Small intestine (tissue), 7 donors: ENCODE measurements at regions not wholly inside any gene's neighbourhood (a gene's known extent, or its start where the extent isn't known, plus 50 kb on each side); places are given as distances from the start of the nearest gene placed in this dataset.

ENCODE experiments used
- DNase-seq, 2 donors: peaks; one replicate each; pipeline versions ENCODE4 v3.0.0 to v3.0.0-alpha.2; 2013
- FAIRE-seq: peaks from 2 replicates; lab custom pipeline; 2012; peaks lifted over from hg19 to GRCh38; lab: Jason Lieb, UNC
- H3K27ac ChIP-seq, 3 donors: one replicate each; pipeline ENCODE4 v1.5.1; 2013; ENCODE audit warnings: low read length in 2 of 3, mild to moderate bottlenecking in 2 of 3, control low read depth in 1 of 3, inconsistent platforms in 1 of 3, low read depth in 1 of 3, moderate library complexity in 1 of 3
- H3K27me3 ChIP-seq, 3 donors: one replicate each; pipeline ENCODE4 v1.6.1; 2013; ENCODE audit warnings: low read length in 3 of 3, inconsistent platforms in 1 of 3; ENCODE audit not compliant: control insufficient read depth in 3 of 3, insufficient read depth in 3 of 3
- H3K36me3 ChIP-seq, 3 donors: one replicate each; pipeline ENCODE4 v1.6.1; 2013; ENCODE audit warnings: low read length in 3 of 3, inconsistent platforms in 1 of 3, low read depth in 1 of 3, mild to moderate bottlenecking in 1 of 3, moderate library complexity in 1 of 3; ENCODE audit not compliant: control insufficient read depth in 3 of 3, insufficient read depth in 2 of 3
- H3K4me1 ChIP-seq, 3 donors: one replicate each; pipeline ENCODE4 v1.6.1; 2013; ENCODE audit warnings: low read length in 2 of 3, inconsistent platforms in 1 of 3, low read depth in 1 of 3, mild to moderate bottlenecking in 1 of 3, moderate library complexity in 1 of 3; ENCODE audit not compliant: control insufficient read depth in 3 of 3, insufficient read depth in 2 of 3
- H3K4me3 ChIP-seq, 3 donors: one replicate each; pipeline ENCODE4 v1.5.1; 2013; ENCODE audit warnings: low read length in 3 of 3, control low read depth in 1 of 3, inconsistent platforms in 1 of 3, low read depth in 1 of 3, mild to moderate bottlenecking in 1 of 3, moderate library complexity in 1 of 3
- H3K9me3 ChIP-seq, 2 donors: one replicate each; pipeline ENCODE4 v1.6.1; 2013; ENCODE audit warnings: low read depth in 1 of 2, low read length in 1 of 2; ENCODE audit not compliant: control insufficient read depth in 2 of 2, insufficient read depth in 1 of 2
- WGBS, 3 donors: extraction: QIAGEN DNeasy Blood & Tissue Kit; methylation state at CpG; one replicate each; pipeline ENCODE4 v1.1.7; 2013; 5-methylcytosine and 5-hydroxymethylcytosine counted together
- donor health status: healthy with polysubstance abuse.
- donor health status: control.
- donor health status: control.
- donor health status: Bipolar disorder and iron deficiency.
- donor health status: healthy.

GRCh38 chr13:85368686-85369085 lies 430.5 kb downstream of the SLITRK6 start:
- no peak for FAIRE-seq
- Histone ChIP-seq H3K27ac (no peak overlapping the region), H3K4me3 (no peak overlapping the region), H3K9me3 (peaks cover 0 to 4% of the 10 kb centered on the region in 2 donors), H3K27me3 (no peaks in the 10 kb centered on the region), H3K36me3 (no peaks in the 10 kb centered on the region), H3K4me1 (no peaks in the 10 kb centered on the region)
- no peak for DNase-seq
- WGBS, 3 donors = 78 to 92% (median 84%) methylated on average over 1 of the region's 1 CpG

- no peaks in the 10 kb centered on the region for H3K36me3 ChIP-seq
- no peak overlapping the region for H3K27ac ChIP-seq
- H3K4me1 ChIP-seq = no peaks in the 10 kb centered on the region
- no peak overlapping the region for H3K4me3 ChIP-seq
- peaks cover 0 to 6% of the 10 kb centered on the region in 2 donors for H3K9me3 ChIP-seq
- 71 to 75% (median 71%) methylated on average over 2 of the region's 2 CpGs for WGBS, 3 donors
- FAIRE-seq = no peak
- H3K27me3 ChIP-seq = no peaks in the 10 kb centered on the region
- no peak for DNase-seq
These were observed 431.3 kb downstream of the SLITRK6 start for GRCh38 chr13:85367887-85368286.

GRCh38 chr13:85366759-85367417 lies 432.3 kb downstream of the SLITRK6 start:
- H3K4me1 ChIP-seq = no peaks in the 10 kb centered on the region
- H3K36me3 ChIP-seq = no peaks in the 10 kb centered on the region
- FAIRE-seq = no peak
- peaks cover 0 to 6% of the 10 kb centered on the region in 2 donors for H3K9me3 ChIP-seq
- H3K27ac ChIP-seq = no peak overlapping the region
- no peak overlapping the region for H3K4me3 ChIP-seq
- H3K27me3 ChIP-seq = no peaks in the 10 kb centered on the region
- WGBS, 3 donors = 69 to 81% (median 79%) methylated on average over 5 of the region's 5 CpGs
- DNase-seq = no peak

- FAIRE-seq (no peak), DNase-seq (no peak)
- Histone ChIP-seq H3K4me3 (no peak overlapping the region), H3K36me3 (no peaks in the 10 kb centered on the region), H3K9me3 (peaks cover 0 to 6% of the 10 kb centered on the region in 2 donors), H3K27me3 (no peaks in the 10 kb centered on the region), H3K4me1 (no peaks in the 10 kb centered on the region), H3K27ac (no peak overlapping the region)
- WGBS, 3 donors = 92 to 94% (median 94%) methylated on average over 15 of the region's 15 CpGs
These were observed 435.7 kb downstream of the SLITRK6 start for GRCh38 chr13:85363504-85363903.

GRCh38 chr13:85362980-85363379 lies 436.2 kb downstream of the SLITRK6 start:
- no peak for DNase-seq
- FAIRE-seq = no peak
- WGBS, 3 donors = 88 to 89% (median 89%) methylated on average over 29 of the region's 29 CpGs
- Histone ChIP-seq H3K27ac (no peak overlapping the region), H3K4me1 (no peaks in the 10 kb centered on the region), H3K4me3 (no peak overlapping the region), H3K27me3 (no peaks in the 10 kb centered on the region), H3K9me3 (peaks cover 0 to 6% of the 10 kb centered on the region in 2 donors), H3K36me3 (no peaks in the 10 kb centered on the region)

GRCh38 chr13:85347251-85347650 lies 452.0 kb downstream of the SLITRK6 start:
- H3K27me3 ChIP-seq = no peaks in the 10 kb centered on the region
- FAIRE-seq (no peak), DNase-seq (no peak)
- H3K36me3 ChIP-seq = no peaks in the 10 kb centered on the region
- H3K9me3 ChIP-seq = no peaks in the 10 kb centered on the region
- no peak overlapping the region for H3K4me3 ChIP-seq
- H3K27ac ChIP-seq = no peak overlapping the region
- WGBS, 3 donors = 74 to 77% (median 77%) methylated on average over 5 of the region's 5 CpGs
- no peaks in the 10 kb centered on the region for H3K4me1 ChIP-seq

- Histone ChIP-seq H3K27ac (no peak overlapping the region), H3K9me3 (no peaks in the 10 kb centered on the region), H3K36me3 (no peaks in the 10 kb centered on the region), H3K27me3 (no peaks in the 10 kb centered on the region), H3K4me3 (no peak overlapping the region), H3K4me1 (no peaks in the 10 kb centered on the region)
- DNase-seq = no peak
- FAIRE-seq = no peak
- 83 to 89% (median 88%) methylated on average over 4 of the region's 4 CpGs for WGBS, 3 donors
These were observed 465.0 kb downstream of the SLITRK6 start for GRCh38 chr13:85334187-85334586.

GRCh38 chr13:85333506-85334020 lies 465.7 kb downstream of the SLITRK6 start:
- H3K4me1 ChIP-seq = no peaks in the 10 kb centered on the region
- no peaks in the 10 kb centered on the region for H3K27me3 ChIP-seq
- no peaks in the 10 kb centered on the region for H3K9me3 ChIP-seq
- WGBS, 3 donors = 27 to 33% (median 30%) methylated on average over 2 of the region's 2 CpGs
- H3K36me3 ChIP-seq = no peaks in the 10 kb centered on the region
- no peak overlapping the region for H3K4me3 ChIP-seq
- no peak for FAIRE-seq
- H3K27ac ChIP-seq = no peak overlapping the region
- DNase-seq = no peak

GRCh38 chr13:85332615-85333014 lies 466.6 kb downstream of the SLITRK6 start:
- WGBS, 3 donors = 85 to 90% (median 87%) methylated on average over 2 of the region's 2 CpGs
- Histone ChIP-seq H3K27ac (no peak overlapping the region), H3K9me3 (no peaks in the 10 kb centered on the region), H3K27me3 (no peaks in the 10 kb centered on the region), H3K36me3 (no peaks in the 10 kb centered on the region), H3K4me1 (no peaks in the 10 kb centered on the region), H3K4me3 (no peak overlapping the region)
- no peak for FAIRE-seq
- no peak for DNase-seq
